HCT116 (cell line): ENCODE measurements at regions not wholly inside any gene's neighbourhood (a gene's known extent, or its start where the extent isn't known, plus 50 kb on each side); places are given as distances from the start of the nearest gene placed in this dataset.

Experiments
- ATAC-seq: fragments of 200-7000 bp; cut with Tn5 transposase; 2 replicates; pipeline ENCODE4 v1.9.1; 2020; ENCODE audit warnings: mild to moderate bottlenecking, moderate library complexity
- BruUV-seq: library from RNA; stranded (reverse); fragments of 400-500 nt; replicated peaks from 2 replicates; lab custom pipeline; 2021; lab: Mats Ljungman, UMichigan
- CTCF ChIA-PET: fragments of 300-600 bp; sonication (Branson Sonifier 250); formaldehyde crosslinking; loops from one replicate; lab custom pipeline; 2021; ENCODE audit warnings: antibody characterized with exemption; lab: Charles Lee
- POLR2A ChIA-PET: fragments of 300-600, 350-600 bp; sonication (Branson Sonifier 250); formaldehyde crosslinking; loops from one replicate; lab custom pipeline; 2021; ENCODE audit warnings: antibody characterized with exemption; lab: Charles Lee
- RAD21 ChIA-PET, 2 experiments: fragments of 300-600 bp; sonication (Branson Sonifier 250); formaldehyde crosslinking; loops; one replicate each; lab custom pipeline; 2023; ENCODE audit warnings: low total read pairs in 2 of 2; ENCODE audit not compliant: uncharacterized antibody in 2 of 2, unreplicated experiment in 2 of 2, low non-redundant PET in 1 of 2; lab: Charles Lee
- DNase-seq: peaks from one replicate; pipeline ENCODE4 v3.0.0-alpha.2; 2010; ENCODE audit warnings: low read depth, low spot score
- H2AFZ ChIP-seq: fragments of 200-600 bp; shearing (Covaris generic), sonication (generic); 2 replicates; pipeline ENCODE4 v1.6.1; 2017; ENCODE audit warnings: low read depth, mixed run types, mixed read lengths, antibody characterized with exemption, low read length; ENCODE audit not compliant: poor library complexity, severe bottlenecking
- H3K27ac ChIP-seq: 2 replicates; pipeline ENCODE4 v1.5.1; 2012; ENCODE audit warnings: low read depth, low read length
- H3K27me3 ChIP-seq: fragments of 200-600 bp; sonication (generic); 2 replicates; pipeline ENCODE4 v1.6.1; 2016; ENCODE audit warnings: mixed run types, low read length, mixed read lengths; ENCODE audit not compliant: insufficient read depth
- H3K36me3 ChIP-seq, 2 experiments: fragments of 200-500 bp in 1 of 2; fragments of 200-600 bp in 1 of 2; sonication (Bioruptor generic) in 1 of 2; sonication (generic) in 1 of 2; 2 replicates each; pipeline versions ENCODE4 v1.5.1 to v1.6.1; 2014 to 2016; ENCODE audit warnings: low read length in 2 of 2, inconsistent platforms in 1 of 2, mixed read lengths in 1 of 2, mixed run types in 1 of 2; ENCODE audit not compliant: insufficient read depth in 2 of 2, control insufficient read depth in 1 of 2
- H3K4me1 ChIP-seq, 2 experiments: fragments of 200-600 bp in 1 of 2; sonication (generic) in 1 of 2; 2 replicates each; pipeline versions ENCODE4 v1.5.1 to v1.6.1; 2012 to 2017; ENCODE audit warnings: low read length in 2 of 2, inconsistent platforms in 1 of 2, mild to moderate bottlenecking in 1 of 2, mixed read lengths in 1 of 2, mixed run types in 1 of 2, moderate library complexity in 1 of 2; ENCODE audit not compliant: insufficient read depth in 2 of 2, control insufficient read depth in 1 of 2
- H3K4me2 ChIP-seq: fragments of 200-600 bp; sonication (generic); 2 replicates; pipeline ENCODE4 v1.6.1; 2017; ENCODE audit warnings: mixed run types, low read length, mixed read lengths
- H3K4me3 ChIP-seq, 2 experiments: fragments of 200-600 bp in 1 of 2; sonication (generic) in 1 of 2; replicated peaks in 1 of 2; 2 replicates each; pipeline ENCODE4 v1.5.1; 2011 to 2016; ENCODE audit warnings: low read length in 2 of 2, control low read depth in 1 of 2, low read depth in 1 of 2, mild to moderate bottlenecking in 1 of 2, mixed read lengths in 1 of 2, mixed run types in 1 of 2
- H3K79me2 ChIP-seq: fragments of 200-600 bp; sonication (generic); 2 replicates; pipeline ENCODE4 v1.6.1; 2017; ENCODE audit warnings: mild to moderate bottlenecking, mixed run types, low read length, moderate library complexity, mixed read lengths; ENCODE audit not compliant: insufficient read depth
- H3K9ac ChIP-seq: fragments of 200-600 bp; sonication (generic); 2 replicates; pipeline ENCODE4 v1.6.1; 2016; ENCODE audit warnings: low read length, mixed read lengths
- H3K9me2 ChIP-seq: fragments of 200-600 bp; sonication (generic), shearing (Covaris generic); 2 replicates; pipeline ENCODE4 v1.6.1; 2017; ENCODE audit warnings: mixed run types, mild to moderate bottlenecking, moderate library complexity; ENCODE audit not compliant: insufficient read depth
- H3K9me3 ChIP-seq, 2 experiments: fragments of 200-500 bp in 1 of 2; fragments of 200-600 bp in 1 of 2; sonication (Bioruptor generic) in 1 of 2; sonication (generic) in 1 of 2; 2 replicates each; pipeline ENCODE4 v1.6.1; 2014 to 2017; ENCODE audit warnings: low read length in 2 of 2, mixed read lengths in 2 of 2, inconsistent platforms in 1 of 2, low read depth in 1 of 2, mild to moderate bottlenecking in 1 of 2, mixed run types in 1 of 2, moderate library complexity in 1 of 2; ENCODE audit not compliant: control insufficient read depth in 1 of 2, insufficient read depth in 1 of 2
- H4K20me1 ChIP-seq: fragments of 200-600 bp; sonication (generic), shearing (Covaris generic); 2 replicates; pipeline ENCODE4 v1.6.1; 2017; ENCODE audit warnings: mixed run types, mild to moderate bottlenecking, moderate library complexity; ENCODE audit not compliant: insufficient read depth
- EGR1 ChIP-seq: IDR thresholded peaks from 2 replicates; pipeline ENCODE4 v1.6.1; 2012; ENCODE audit warnings: low read depth
- EZH2phosphoT487 ChIP-seq: fragments of 200-600 bp; IDR thresholded peaks from 2 replicates; pipeline ENCODE4 v1.6.1; 2018; ENCODE audit warnings: antibody characterized with exemption, borderline replicate concordance
- JUND ChIP-seq: IDR thresholded peaks from 2 replicates; pipeline ENCODE4 v1.6.1; 2012
- POLR2A ChIP-seq: IDR thresholded peaks from 2 replicates; pipeline ENCODE4 v1.7.0; 2011; ENCODE audit warnings: borderline replicate concordance; ENCODE audit not compliant: insufficient read depth, insufficient read length; ENCODE audit errors: extremely low read depth
- POLR2AphosphoS5 ChIP-seq: IDR thresholded peaks from 2 replicates; pipeline ENCODE4 v1.6.1; 2011; ENCODE audit warnings: mild to moderate bottlenecking, low read depth, low read length, moderate library complexity
- SIN3A ChIP-seq: IDR thresholded peaks from 2 replicates; pipeline ENCODE4 v1.6.1; 2012; ENCODE audit warnings: low read depth
- ZBTB33 ChIP-seq: IDR thresholded peaks from 2 replicates; pipeline ENCODE4 v1.6.1; 2011; ENCODE audit warnings: mild to moderate bottlenecking, low read length, moderate library complexity; ENCODE audit not compliant: insufficient replicate concordance; ENCODE audit errors: extremely low read depth
- intact Hi-C: fragments of 100-400 bp; cut with micrococcal nuclease; formaldehyde crosslinking; loops from 2 replicates; pipeline ENCODE4 v1.10.0; 2022
- TF ChIP-seq, protein P1 (sequence below), 3 experiments: fragments of 200-600 bp in 1 of 3; sonication (generic) in 1 of 3; IDR thresholded peaks in 2 of 3; conservative IDR thresholded peaks in 1 of 3; 2 replicates each; pipeline ENCODE4 v1.5.1; 2012 to 2017; ENCODE audit warnings: low read depth in 2 of 3, low read length in 2 of 3, antibody characterized with exemption in 1 of 3, borderline replicate concordance in 1 of 3, control low read depth in 1 of 3, mild to moderate bottlenecking in 1 of 3, mixed read lengths in 1 of 3, mixed run types in 1 of 3, moderate library complexity in 1 of 3; ENCODE audit not compliant: insufficient read depth in 1 of 3

DNA sequence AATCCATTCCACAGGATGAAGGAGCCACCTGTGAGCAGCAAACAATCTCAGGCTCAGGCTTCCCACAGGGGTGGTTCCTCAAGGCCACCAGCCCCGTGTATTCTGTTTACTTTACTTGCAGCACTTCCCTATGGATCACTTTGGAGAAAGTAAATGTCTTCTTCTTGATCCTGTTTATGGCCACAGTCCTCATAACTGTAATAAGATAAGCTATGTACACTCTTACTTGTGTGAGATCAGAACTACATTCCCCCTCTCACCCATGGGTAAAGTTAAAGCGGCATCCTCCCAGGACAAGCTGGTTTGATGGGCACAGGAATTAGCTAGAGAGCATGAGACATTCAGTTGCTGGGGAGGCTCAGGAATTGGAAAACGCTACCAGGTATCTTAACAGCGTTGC, 86.1 kb downstream of the TMEM215 start:
- H3K27ac ChIP-seq, result no peak overlapping the region

More for the DNA sequence above, 86.1 kb downstream of the TMEM215 start:
- H3K9me2 ChIP-seq, result no peaks in the 10 kb centered on the region
- H3K4me1 ChIP-seq, result no peaks in the 10 kb centered on the region
- CTCF ChIA-PET, result no interaction called here
- TF ChIP-seq POLR2A (no peak), EZH2phosphoT487 (no peak), SIN3A (no peak), ZBTB33 (no peak), JUND (no peak), EGR1 (no peak), POLR2AphosphoS5 (no peak)
- TF ChIP-seq, protein P1, sequence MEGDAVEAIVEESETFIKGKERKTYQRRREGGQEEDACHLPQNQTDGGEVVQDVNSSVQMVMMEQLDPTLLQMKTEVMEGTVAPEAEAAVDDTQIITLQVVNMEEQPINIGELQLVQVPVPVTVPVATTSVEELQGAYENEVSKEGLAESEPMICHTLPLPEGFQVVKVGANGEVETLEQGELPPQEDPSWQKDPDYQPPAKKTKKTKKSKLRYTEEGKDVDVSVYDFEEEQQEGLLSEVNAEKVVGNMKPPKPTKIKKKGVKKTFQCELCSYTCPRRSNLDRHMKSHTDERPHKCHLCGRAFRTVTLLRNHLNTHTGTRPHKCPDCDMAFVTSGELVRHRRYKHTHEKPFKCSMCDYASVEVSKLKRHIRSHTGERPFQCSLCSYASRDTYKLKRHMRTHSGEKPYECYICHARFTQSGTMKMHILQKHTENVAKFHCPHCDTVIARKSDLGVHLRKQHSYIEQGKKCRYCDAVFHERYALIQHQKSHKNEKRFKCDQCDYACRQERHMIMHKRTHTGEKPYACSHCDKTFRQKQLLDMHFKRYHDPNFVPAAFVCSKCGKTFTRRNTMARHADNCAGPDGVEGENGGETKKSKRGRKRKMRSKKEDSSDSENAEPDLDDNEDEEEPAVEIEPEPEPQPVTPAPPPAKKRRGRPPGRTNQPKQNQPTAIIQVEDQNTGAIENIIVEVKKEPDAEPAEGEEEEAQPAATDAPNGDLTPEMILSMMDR (IDR thresholded peaks at IDR 0.05 in 2 of 3, conservative IDR thresholded peaks at IDR 0.05 in 1 of 3; ENCODE audit: borderline replicate concordance in 1 of 3, insufficient read depth in 1 of 3, low read depth in 2 of 3, low read length in 2 of 3), result no peak
- TF ChIP-seq, all 23 proteins: peak for 0
- no peaks in the 10 kb centered on the region for H3K36me3 ChIP-seq
- ATAC-seq, result no peak
- H3K4me3 ChIP-seq, result no peak overlapping the region
- no peaks in the 10 kb centered on the region for H4K20me1 ChIP-seq
- no peak overlapping the region for H2AFZ ChIP-seq
- no TSS peak for BruUV-seq
- H3K9me3 ChIP-seq, result no peaks in the 10 kb centered on the region
- no peaks in the 10 kb centered on the region for H3K27me3 ChIP-seq
- no peak overlapping the region for H3K4me2 ChIP-seq
- POLR2A ChIA-PET, result no interaction called here
- H3K9ac ChIP-seq, result no peak overlapping the region
- H3K79me2 ChIP-seq, result no peaks in the 10 kb centered on the region
- RAD21 ChIA-PET, result no interaction called here
- intact Hi-C loops, result no loop called here
- no peak for DNase-seq
